Jurkat, Clone E6-1 (cell line): ENCODE measurements at regions not wholly inside any gene's neighbourhood (a gene's known extent, or its start where the extent isn't known, plus 50 kb on each side); places are given as distances from the start of the nearest gene placed in this dataset.

ENCODE experiments used
- DNase-seq: peaks from one replicate; pipeline ENCODE4 v3.0.0-alpha.2; 2011; ENCODE audit warnings: low read depth, low spot score
- H3K4me3 ChIP-seq: 2 replicates; pipeline ENCODE4 v1.5.1; 2011; ENCODE audit warnings: mild to moderate bottlenecking, low read length, control low read depth, moderate library complexity

- no peak overlapping the region for H3K4me3 ChIP-seq
- DNase-seq, result no peak
Measured at GRCh38 chr20:40592941-40593340, 96.1 kb downstream of the MAFB start.

GRCh38 chr20:40591536-40591935 lies 97.5 kb downstream of the MAFB start:
- DNase-seq, result no peak
- H3K4me3 ChIP-seq, result no peak overlapping the region

DNA sequence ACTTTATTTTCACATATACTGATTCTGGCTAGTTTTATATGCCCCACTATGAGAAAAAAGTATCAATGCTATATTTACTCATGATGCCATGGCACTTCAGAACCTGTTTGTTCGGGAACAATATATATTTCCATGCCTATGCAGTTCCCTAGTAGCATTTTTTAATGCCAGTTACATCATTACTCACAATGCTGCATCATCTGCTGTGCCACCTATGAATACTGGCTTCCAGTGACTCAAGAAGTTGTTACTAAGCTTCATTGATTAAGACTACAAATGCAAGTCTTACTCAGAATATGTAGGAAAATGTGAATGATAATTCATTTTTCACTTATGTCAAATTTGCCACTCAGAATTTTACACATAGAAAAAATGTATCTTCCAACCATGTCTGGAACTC lies 97.9 kb downstream of the MAFB start:
- DNase-seq, result no peak
- H3K4me3 ChIP-seq, result no peak overlapping the region

DNA sequence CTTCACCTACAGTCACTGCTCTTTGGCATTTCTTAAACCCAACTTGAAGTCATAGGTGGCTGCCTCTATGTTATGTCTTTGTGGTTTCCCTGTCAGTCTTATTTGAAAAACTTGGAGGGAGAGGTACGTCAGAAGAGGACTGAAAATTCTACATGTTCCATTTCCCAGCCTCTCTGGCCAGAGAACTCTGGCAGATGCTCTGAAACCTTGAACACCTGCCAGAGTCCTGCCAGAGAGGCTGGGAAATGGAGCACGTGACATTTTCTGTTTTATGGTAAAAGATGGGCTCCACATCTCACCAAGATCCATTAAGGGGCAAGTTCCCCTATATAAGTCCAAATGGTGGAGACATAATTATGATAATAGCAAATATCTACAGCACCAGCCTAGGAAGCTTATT lies 99.5 kb downstream of the MAFB start:
- no peak for DNase-seq
- H3K4me3 ChIP-seq, result no peak overlapping the region

GRCh38 chr20:40588891-40589290 lies 100.1 kb downstream of the MAFB start:
- H3K4me3 ChIP-seq, result no peak overlapping the region
- no peak for DNase-seq

GRCh38 chr20:40587038-40587437 lies 102.0 kb downstream of the MAFB start:
- no peak overlapping the region for H3K4me3 ChIP-seq
- no peak for DNase-seq

DNA sequence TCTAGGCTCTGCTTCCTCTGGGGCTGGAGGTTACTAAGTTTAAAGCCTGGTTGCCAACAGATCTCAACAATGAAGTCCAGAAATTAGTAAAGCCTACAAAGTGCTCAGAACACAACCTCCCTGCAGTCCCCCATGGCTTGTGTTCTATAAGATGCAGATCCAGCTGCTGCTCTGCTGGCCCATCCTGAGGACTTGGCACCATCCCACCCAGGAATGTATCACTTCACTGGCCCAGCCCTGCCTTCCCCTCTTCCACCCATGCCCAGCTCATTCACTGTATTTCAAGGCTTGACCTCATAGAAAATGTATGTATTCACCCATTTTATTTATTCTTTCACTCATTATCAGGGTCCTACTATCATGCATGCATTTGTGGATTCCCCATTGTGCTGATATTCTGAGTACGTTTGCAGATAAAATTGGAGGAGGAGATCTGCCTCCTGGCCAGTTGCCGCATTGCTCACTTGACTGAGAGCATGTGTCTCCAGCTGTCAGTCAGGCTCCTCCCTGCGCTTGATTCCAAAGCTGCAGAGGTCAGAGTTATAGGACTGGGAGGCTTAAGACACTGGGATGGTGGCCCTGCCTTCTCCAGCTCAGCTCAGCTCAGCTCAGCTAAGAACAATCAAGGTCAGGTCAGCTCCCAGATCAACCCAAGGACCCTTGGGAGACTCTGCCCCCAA lies 104.8 kb downstream of the MAFB start:
- no peak overlapping the region for H3K4me3 ChIP-seq
- DNase-seq, result no peak

- no peak for DNase-seq
- no peak overlapping the region for H3K4me3 ChIP-seq
Measured at GRCh38 chr20:40583636-40584035, 105.4 kb downstream of the MAFB start.

GRCh38 chr20:40583205-40583604 lies 105.8 kb downstream of the MAFB start:
- no peak for DNase-seq
- H3K4me3 ChIP-seq, result no peak overlapping the region

DNA sequence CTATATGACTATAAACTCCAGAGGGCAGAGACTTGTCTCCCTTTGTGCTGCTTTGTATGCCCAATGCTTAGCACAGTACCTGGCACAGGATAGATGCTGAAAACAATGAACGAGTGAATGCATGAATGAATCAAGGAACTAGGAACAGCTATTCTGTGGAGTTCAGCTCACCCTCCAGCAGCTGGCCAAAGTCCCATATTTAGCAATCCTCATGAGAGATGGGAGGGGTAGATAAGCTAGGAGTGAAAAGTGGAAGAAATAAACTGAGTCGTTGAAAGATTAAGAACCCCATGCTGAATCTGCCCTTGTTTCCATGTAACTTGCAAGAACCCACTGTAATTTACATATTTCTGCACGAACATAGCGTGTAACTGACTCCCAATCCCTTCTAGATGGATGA lies 106.5 kb downstream of the MAFB start:
- DNase-seq, result no peak
- no peak overlapping the region for H3K4me3 ChIP-seq

GRCh38 chr20:40579701-40580100 lies 109.3 kb downstream of the MAFB start:
- no peak for DNase-seq
- no peak overlapping the region for H3K4me3 ChIP-seq

- no peak for DNase-seq
- H3K4me3 ChIP-seq, result no peak overlapping the region
Measured at GRCh38 chr20:40578961-40579360, 110.1 kb downstream of the MAFB start.

- no peak for DNase-seq
- H3K4me3 ChIP-seq, result no peak overlapping the region
Measured at GRCh38 chr20:40575851-40576250, 113.2 kb downstream of the MAFB start.

DNA sequence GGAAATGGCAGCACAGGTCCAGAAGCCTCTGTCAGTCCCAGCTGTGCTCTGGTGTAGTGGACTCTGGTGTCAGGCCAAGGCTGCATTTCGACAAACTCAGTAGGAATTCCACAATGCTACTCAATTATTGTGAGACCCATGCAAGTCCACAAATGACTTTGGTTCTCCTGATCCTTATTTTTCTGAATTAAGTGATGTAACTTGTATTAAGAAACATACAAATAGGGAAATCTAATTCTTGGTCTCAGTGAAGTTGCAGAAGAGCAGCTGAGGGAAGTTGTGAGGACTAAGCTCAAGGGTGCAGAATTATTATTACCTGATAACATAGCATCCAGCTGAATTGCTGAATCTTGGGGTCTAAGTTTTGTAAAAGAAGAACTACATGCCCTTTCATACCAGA lies 116.8 kb downstream of the MAFB start:
- DNase-seq, result no peak
- no peak overlapping the region for H3K4me3 ChIP-seq

DNA sequence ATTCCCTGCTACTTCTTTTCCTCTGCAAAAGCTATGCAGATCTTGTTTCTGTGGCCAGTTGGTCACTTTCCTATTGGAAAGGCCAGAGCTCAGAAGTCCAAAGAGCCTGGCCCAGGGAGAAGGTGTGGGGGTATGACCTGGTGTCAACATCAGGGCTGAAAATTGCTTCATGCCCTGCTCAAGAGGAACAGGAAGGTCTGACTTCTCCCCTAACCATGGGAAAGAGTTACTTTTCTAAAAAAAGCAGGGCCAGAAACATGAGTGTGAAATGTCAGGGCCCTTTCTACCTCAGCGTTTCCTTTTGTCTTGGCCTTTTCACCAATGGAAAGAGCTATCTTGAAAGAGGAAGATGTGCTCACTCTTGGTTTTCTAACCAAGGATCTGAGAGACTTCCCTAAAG lies 117.4 kb downstream of the MAFB start:
- DNase-seq, result no peak
- no peak overlapping the region for H3K4me3 ChIP-seq

- H3K4me3 ChIP-seq, result no peak overlapping the region
- no peak for DNase-seq
Measured at GRCh38 chr20:40568200-40568599, 120.8 kb downstream of the MAFB start.

DNA sequence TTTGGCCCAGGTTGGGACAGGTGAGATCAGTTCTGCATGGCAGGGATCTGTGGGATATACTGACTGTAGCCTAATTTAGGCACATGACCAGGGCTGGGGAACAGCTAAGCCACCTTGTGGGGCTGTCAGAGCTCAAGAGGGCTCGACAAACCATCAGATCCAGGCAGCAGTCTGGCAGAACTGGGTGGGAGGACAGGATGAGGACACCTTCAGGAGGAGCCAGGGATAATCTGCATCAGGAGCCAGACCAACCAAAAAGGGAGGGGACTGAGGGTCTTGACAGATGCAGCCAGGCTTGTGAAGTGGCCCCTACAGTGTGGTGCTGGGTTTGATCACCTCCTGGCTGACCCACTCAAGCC lies 123.4 kb downstream of the MAFB start:
- H3K4me3 ChIP-seq, result no peak overlapping the region
- no peak for DNase-seq

- no peak overlapping the region for H3K4me3 ChIP-seq
- no peak for DNase-seq
Measured at GRCh38 chr20:40565001-40565681, 123.9 kb downstream of the MAFB start.

GRCh38 chr20:40563296-40563950 lies 125.6 kb downstream of the MAFB start:
- no peak for DNase-seq
- no peak overlapping the region for H3K4me3 ChIP-seq

GRCh38 chr20:40562031-40562430 lies 127.0 kb downstream of the MAFB start:
- no peak overlapping the region for H3K4me3 ChIP-seq
- no peak for DNase-seq

DNA sequence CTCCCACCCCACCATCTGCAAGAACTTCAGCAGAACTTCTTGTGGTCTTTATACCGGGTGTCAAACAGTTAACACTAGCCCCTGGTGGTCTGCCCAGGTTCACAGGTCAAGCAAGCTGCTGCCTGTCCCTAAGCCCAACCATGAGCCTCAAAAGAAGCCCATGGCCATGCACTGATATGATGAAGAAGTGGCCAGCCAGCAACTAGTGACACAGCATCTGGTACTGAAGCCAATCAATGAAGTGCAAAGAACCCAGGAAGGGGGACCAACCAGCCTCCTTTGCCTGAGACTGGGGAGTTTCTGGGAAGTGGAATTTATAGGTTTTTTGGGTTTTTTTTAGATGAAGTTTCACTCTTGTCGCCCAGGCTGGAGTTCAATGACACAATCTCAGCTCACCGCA lies 127.8 kb downstream of the MAFB start:
- no peak overlapping the region for H3K4me3 ChIP-seq
- DNase-seq, result no peak
